ENCODE measurements at regions not wholly inside any gene's neighbourhood (a gene's known extent, or its start where the extent isn't known, plus 50 kb on each side); places are given as distances from the start of the nearest gene placed in this dataset.

GRCh38 chr10:130970341-130971122 lies 341.0 kb downstream of the TCERG1L start:
- Histone ChIP-seq H3K9ac (ENCODE audit: low read length) (no peak overlapping the region), H3K18ac (ENCODE audit: low read depth in 1 of 2, low read length in 2 of 2) (no peak overlapping the region), H2BK15ac (ENCODE audit: low read depth, poor library complexity, severe bottlenecking) (no peak overlapping the region), H2BK5ac (ENCODE audit: low read depth, low read length, poor library complexity, severe bottlenecking) (no peak overlapping the region), H3K4ac (ENCODE audit: low read depth in 1 of 2, low read length in 2 of 2) (no peak overlapping the region), H2AK5ac (ENCODE audit: low read length, severe bottlenecking) (no peak overlapping the region), H3K4me3 (ENCODE audit: insufficient read depth in 1 of 2, low read depth in 1 of 2, low read length in 2 of 2) (no peak overlapping the region), H3K27ac (ENCODE audit: low read length, poor library complexity, severe bottlenecking) (no peak overlapping the region), H3K79me1 (replicated peaks; ENCODE audit: low read length, poor library complexity, severe bottlenecking) (no peaks in the 10 kb centered on the region), H3K36me3 (ENCODE audit: control insufficient read depth in 1 of 2, insufficient read depth in 2 of 2, low read depth in 1 of 2, low read length in 2 of 2) (no peaks in the 10 kb centered on the region), H3K14ac (ENCODE audit: low read length in 2 of 2) (no peak overlapping the region), H2BK120ac (ENCODE audit: low read depth, low read length) (no peak overlapping the region), H2BK12ac (ENCODE audit: low read length in 2 of 2) (no peak overlapping the region), H4K91ac (ENCODE audit: low read length) (no peak overlapping the region), H3K23ac (ENCODE audit: low read length in 2 of 2) (no peak overlapping the region), H3K9me3 (ENCODE audit: control insufficient read depth, low read length) (no peaks in the 10 kb centered on the region), H3K27me3 (ENCODE audit: control insufficient read depth in 1 of 2, insufficient read depth in 1 of 2, low read length in 2 of 2) (no peaks in the 10 kb centered on the region), H2AFZ (ENCODE audit: low read depth, low read length) (no peak overlapping the region), H3K4me1 (ENCODE audit: control insufficient read depth, insufficient read depth, low read depth, low read length) (no peaks in the 10 kb centered on the region), H4K8ac (ENCODE audit: low read length) (no peak overlapping the region), H3K4me2 (ENCODE audit: low read length, poor library complexity, severe bottlenecking) (no peak overlapping the region)
- no peak for DNase-seq
- WGBS = 71% methylated on average over 9 of the region's 10 CpGs

GRCh38 chr10:130971123-130971435 lies 340.4 kb downstream of the TCERG1L start:
- H3K79me1 ChIP-seq (replicated peaks; ENCODE audit: low read length, poor library complexity, severe bottlenecking) = no peaks in the 10 kb centered on the region
- H4K8ac ChIP-seq (ENCODE audit: low read length) = no peak overlapping the region
- no peak overlapping the region for H2BK120ac ChIP-seq (ENCODE audit: low read depth, low read length)
- no peak overlapping the region for H2BK5ac ChIP-seq (ENCODE audit: low read depth, low read length, poor library complexity, severe bottlenecking)
- H2AK5ac ChIP-seq (ENCODE audit: low read length, severe bottlenecking) = no peak overlapping the region
- no peak overlapping the region for H3K4me3 ChIP-seq (ENCODE audit: insufficient read depth in 1 of 2, low read depth in 1 of 2, low read length in 2 of 2)
- no peak overlapping the region for H3K4me2 ChIP-seq (ENCODE audit: low read length, poor library complexity, severe bottlenecking)
- DNase-seq = no peak
- 74% methylated on average over 8 of the region's 8 CpGs for WGBS
- H3K36me3 ChIP-seq (ENCODE audit: control insufficient read depth in 1 of 2, insufficient read depth in 2 of 2, low read depth in 1 of 2, low read length in 2 of 2) = no peaks in the 10 kb centered on the region
- H2BK15ac ChIP-seq (ENCODE audit: low read depth, poor library complexity, severe bottlenecking) = no peak overlapping the region
- no peak overlapping the region for H2AFZ ChIP-seq (ENCODE audit: low read depth, low read length)
- H3K4me1 ChIP-seq (ENCODE audit: control insufficient read depth, insufficient read depth, low read depth, low read length) = no peaks in the 10 kb centered on the region
- H3K23ac ChIP-seq (ENCODE audit: low read length in 2 of 2) = no peak overlapping the region
- H3K14ac ChIP-seq (ENCODE audit: low read length in 2 of 2) = no peak overlapping the region
- no peaks in the 10 kb centered on the region for H3K27me3 ChIP-seq (ENCODE audit: control insufficient read depth in 1 of 2, insufficient read depth in 1 of 2, low read length in 2 of 2)
- H3K18ac ChIP-seq (ENCODE audit: low read depth in 1 of 2, low read length in 2 of 2) = no peak overlapping the region
- no peak overlapping the region for H3K4ac ChIP-seq (ENCODE audit: low read depth in 1 of 2, low read length in 2 of 2)
- no peak overlapping the region for H4K91ac ChIP-seq (ENCODE audit: low read length)
- no peak overlapping the region for H2BK12ac ChIP-seq (ENCODE audit: low read length in 2 of 2)
- H3K9ac ChIP-seq (ENCODE audit: low read length) = no peak overlapping the region
- no peaks in the 10 kb centered on the region for H3K9me3 ChIP-seq (ENCODE audit: control insufficient read depth, low read length)
- no peak overlapping the region for H3K27ac ChIP-seq (ENCODE audit: low read length, poor library complexity, severe bottlenecking)

- no peak overlapping the region for H2BK5ac ChIP-seq (ENCODE audit: low read depth, low read length, poor library complexity, severe bottlenecking)
- no peaks in the 10 kb centered on the region for H3K9me3 ChIP-seq (ENCODE audit: control insufficient read depth, low read length)
- no peak overlapping the region for H3K14ac ChIP-seq (ENCODE audit: low read length in 2 of 2)
- H2BK120ac ChIP-seq (ENCODE audit: low read depth, low read length) = no peak overlapping the region
- no peak overlapping the region for H3K27ac ChIP-seq (ENCODE audit: low read length, poor library complexity, severe bottlenecking)
- no peaks in the 10 kb centered on the region for H3K79me1 ChIP-seq (replicated peaks; ENCODE audit: low read length, poor library complexity, severe bottlenecking)
- H3K9ac ChIP-seq (ENCODE audit: low read length) = no peak overlapping the region
- H2AK5ac ChIP-seq (ENCODE audit: low read length, severe bottlenecking) = no peak overlapping the region
- WGBS = 82% methylated on average over 16 of the region's 16 CpGs
- H3K36me3 ChIP-seq (ENCODE audit: control insufficient read depth in 1 of 2, insufficient read depth in 2 of 2, low read depth in 1 of 2, low read length in 2 of 2) = no peaks in the 10 kb centered on the region
- no peak overlapping the region for H2BK12ac ChIP-seq (ENCODE audit: low read length in 2 of 2)
- no peak overlapping the region for H3K4me3 ChIP-seq (ENCODE audit: insufficient read depth in 1 of 2, low read depth in 1 of 2, low read length in 2 of 2)
- no peak overlapping the region for H4K8ac ChIP-seq (ENCODE audit: low read length)
- H4K91ac ChIP-seq (ENCODE audit: low read length) = no peak overlapping the region
- no peak overlapping the region for H3K4ac ChIP-seq (ENCODE audit: low read depth in 1 of 2, low read length in 2 of 2)
- H2BK15ac ChIP-seq (ENCODE audit: low read depth, poor library complexity, severe bottlenecking) = no peak overlapping the region
- no peak overlapping the region for H3K23ac ChIP-seq (ENCODE audit: low read length in 2 of 2)
- H3K4me2 ChIP-seq (ENCODE audit: low read length, poor library complexity, severe bottlenecking) = no peak overlapping the region
- no peak for DNase-seq
- no peak overlapping the region for H3K18ac ChIP-seq (ENCODE audit: low read depth in 1 of 2, low read length in 2 of 2)
- H3K4me1 ChIP-seq (ENCODE audit: control insufficient read depth, insufficient read depth, low read depth, low read length) = no peaks in the 10 kb centered on the region
- no peaks in the 10 kb centered on the region for H3K27me3 ChIP-seq (ENCODE audit: control insufficient read depth in 1 of 2, insufficient read depth in 1 of 2, low read length in 2 of 2)
- no peak overlapping the region for H2AFZ ChIP-seq (ENCODE audit: low read depth, low read length)
These were observed 338.2 kb downstream of the TCERG1L start for GRCh38 chr10:130973127-130973839.

GRCh38 chr10:130974166-130974565 lies 337.4 kb downstream of the TCERG1L start:
- H3K23ac ChIP-seq (ENCODE audit: low read length in 2 of 2) = no peak overlapping the region
- H3K18ac ChIP-seq (ENCODE audit: low read depth in 1 of 2, low read length in 2 of 2) = no peak overlapping the region
- H3K4ac ChIP-seq (ENCODE audit: low read depth in 1 of 2, low read length in 2 of 2) = no peak overlapping the region
- H3K36me3 ChIP-seq (ENCODE audit: control insufficient read depth in 1 of 2, insufficient read depth in 2 of 2, low read depth in 1 of 2, low read length in 2 of 2) = no peaks in the 10 kb centered on the region
- H3K27me3 ChIP-seq (ENCODE audit: control insufficient read depth in 1 of 2, insufficient read depth in 1 of 2, low read length in 2 of 2) = no peaks in the 10 kb centered on the region
- H4K8ac ChIP-seq (ENCODE audit: low read length) = no peak overlapping the region
- H3K4me1 ChIP-seq (ENCODE audit: control insufficient read depth, insufficient read depth, low read depth, low read length) = no peaks in the 10 kb centered on the region
- no peak overlapping the region for H2BK15ac ChIP-seq (ENCODE audit: low read depth, poor library complexity, severe bottlenecking)
- no peak overlapping the region for H3K9ac ChIP-seq (ENCODE audit: low read length)
- no peaks in the 10 kb centered on the region for H3K79me1 ChIP-seq (replicated peaks; ENCODE audit: low read length, poor library complexity, severe bottlenecking)
- H2AK5ac ChIP-seq (ENCODE audit: low read length, severe bottlenecking) = no peak overlapping the region
- no peak overlapping the region for H4K91ac ChIP-seq (ENCODE audit: low read length)
- no peak overlapping the region for H2BK120ac ChIP-seq (ENCODE audit: low read depth, low read length)
- H3K9me3 ChIP-seq (ENCODE audit: control insufficient read depth, low read length) = no peaks in the 10 kb centered on the region
- no peak overlapping the region for H2AFZ ChIP-seq (ENCODE audit: low read depth, low read length)
- no peak overlapping the region for H3K27ac ChIP-seq (ENCODE audit: low read length, poor library complexity, severe bottlenecking)
- 90% methylated on average over 6 of the region's 8 CpGs for WGBS
- DNase-seq = no peak
- H3K4me3 ChIP-seq (ENCODE audit: insufficient read depth in 1 of 2, low read depth in 1 of 2, low read length in 2 of 2) = no peak overlapping the region
- no peak overlapping the region for H2BK12ac ChIP-seq (ENCODE audit: low read length in 2 of 2)
- H2BK5ac ChIP-seq (ENCODE audit: low read depth, low read length, poor library complexity, severe bottlenecking) = no peak overlapping the region
- H3K14ac ChIP-seq (ENCODE audit: low read length in 2 of 2) = no peak overlapping the region
- no peak overlapping the region for H3K4me2 ChIP-seq (ENCODE audit: low read length, poor library complexity, severe bottlenecking)
